ENCODE measurements at regions not wholly inside any gene's neighbourhood (a gene's known extent, or its start where the extent isn't known, plus 50 kb on each side); places are given as distances from the start of the nearest gene placed in this dataset.

DNA sequence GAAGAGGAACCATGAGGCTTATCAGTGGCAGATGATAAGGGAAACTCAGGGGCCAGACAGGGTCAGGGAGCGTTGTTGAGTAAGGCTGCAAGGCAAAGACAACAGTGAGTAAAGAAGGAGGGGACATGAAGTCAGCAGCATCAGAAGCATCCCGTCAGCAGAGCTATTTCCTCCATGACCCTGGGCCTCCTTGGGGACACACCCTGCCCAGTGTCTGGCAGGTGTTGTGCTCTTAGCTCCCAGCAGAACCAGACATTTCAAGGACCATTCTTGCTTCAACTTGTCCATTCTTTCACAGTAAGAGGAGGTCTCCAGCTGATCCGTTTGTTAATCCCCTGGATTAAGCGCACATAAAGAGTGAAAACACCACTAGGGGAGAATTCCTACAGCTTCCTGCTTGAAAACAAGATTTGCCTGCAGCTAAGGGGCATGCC, 88.7 kb upstream of the MEIS1 start:
- ATAC-seq (ENCODE audit: insufficient read depth, low read depth) = no peak
- H3K9ac ChIP-seq (ENCODE audit: low read depth, low read length) = no peak overlapping the region
- no peak for TF ChIP-seq EZH2 (IDR thresholded peaks at IDR 0.05; ENCODE audit: borderline replicate concordance, low read depth, low read length, severe bottlenecking)
- no peaks in the 10 kb centered on the region for H3K9me3 ChIP-seq (ENCODE audit: insufficient read depth, low read length, severe bottlenecking)
- no peak overlapping the region for H2AFZ ChIP-seq (ENCODE audit: low read depth, low read length)
- H3K79me2 ChIP-seq (ENCODE audit: insufficient read depth, low read length) = no peaks in the 10 kb centered on the region
- DNase-seq = no peak
- H3K36me3 ChIP-seq (ENCODE audit: insufficient read depth, low read length) = no peaks in the 10 kb centered on the region
- no peaks in the 10 kb centered on the region for H4K20me1 ChIP-seq (ENCODE audit: insufficient read depth, low read length)
- H3K4me1 ChIP-seq (ENCODE audit: insufficient read depth, low read length) = no peaks in the 10 kb centered on the region
- H3K4me3 ChIP-seq (ENCODE audit: low read depth in 1 of 2, low read length in 2 of 2) = no peak overlapping the region
- no peak overlapping the region for H3K4me2 ChIP-seq (ENCODE audit: insufficient read depth, low read length)
- no peak overlapping the region for H3K27ac ChIP-seq (ENCODE audit: low read length)
- H3K27me3 ChIP-seq (ENCODE audit: insufficient read depth, low read length, poor library complexity) = no peaks in the 10 kb centered on the region

DNA sequence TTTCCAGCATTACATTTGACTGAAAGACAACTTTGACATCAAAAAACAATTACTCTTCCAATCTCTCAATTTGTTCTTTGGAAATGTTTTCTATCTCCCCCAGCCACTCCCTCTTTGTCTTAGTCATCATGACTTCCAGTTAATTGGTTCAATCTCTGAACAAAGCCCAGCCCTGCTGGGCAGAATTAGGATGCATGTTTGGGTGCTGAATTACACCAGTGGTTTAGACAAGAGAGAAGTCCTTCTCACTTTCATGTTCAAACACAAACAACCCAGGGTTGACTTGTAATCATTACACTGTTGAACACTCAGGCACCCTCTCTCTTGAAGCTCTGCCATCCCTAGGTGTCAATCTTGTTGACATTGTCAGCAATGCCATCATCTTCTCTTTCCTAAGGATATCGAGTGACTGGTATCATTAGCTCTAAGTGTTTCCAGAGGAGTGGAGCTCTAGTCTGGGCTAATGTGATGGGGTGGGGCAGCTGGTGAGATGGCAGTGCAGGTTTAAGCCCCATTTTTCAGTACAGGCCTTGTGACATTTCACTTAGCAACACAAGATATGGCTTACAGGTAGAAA, 90.8 kb upstream of the MEIS1 start:
- H2AFZ ChIP-seq (ENCODE audit: low read depth, low read length) = no peak overlapping the region
- ATAC-seq (ENCODE audit: insufficient read depth, low read depth) = no peak
- H3K9me3 ChIP-seq (ENCODE audit: insufficient read depth, low read length, severe bottlenecking) = no peaks in the 10 kb centered on the region
- no peak for DNase-seq
- H3K36me3 ChIP-seq (ENCODE audit: insufficient read depth, low read length) = no peaks in the 10 kb centered on the region
- H3K9ac ChIP-seq (ENCODE audit: low read depth, low read length) = no peak overlapping the region
- H3K4me2 ChIP-seq (ENCODE audit: insufficient read depth, low read length) = no peak overlapping the region
- no peaks in the 10 kb centered on the region for H4K20me1 ChIP-seq (ENCODE audit: insufficient read depth, low read length)
- H3K4me1 ChIP-seq (ENCODE audit: insufficient read depth, low read length) = no peaks in the 10 kb centered on the region
- no peak for TF ChIP-seq EZH2 (IDR thresholded peaks at IDR 0.05; ENCODE audit: borderline replicate concordance, low read depth, low read length, severe bottlenecking)
- TF ChIP-seq, protein P1, sequence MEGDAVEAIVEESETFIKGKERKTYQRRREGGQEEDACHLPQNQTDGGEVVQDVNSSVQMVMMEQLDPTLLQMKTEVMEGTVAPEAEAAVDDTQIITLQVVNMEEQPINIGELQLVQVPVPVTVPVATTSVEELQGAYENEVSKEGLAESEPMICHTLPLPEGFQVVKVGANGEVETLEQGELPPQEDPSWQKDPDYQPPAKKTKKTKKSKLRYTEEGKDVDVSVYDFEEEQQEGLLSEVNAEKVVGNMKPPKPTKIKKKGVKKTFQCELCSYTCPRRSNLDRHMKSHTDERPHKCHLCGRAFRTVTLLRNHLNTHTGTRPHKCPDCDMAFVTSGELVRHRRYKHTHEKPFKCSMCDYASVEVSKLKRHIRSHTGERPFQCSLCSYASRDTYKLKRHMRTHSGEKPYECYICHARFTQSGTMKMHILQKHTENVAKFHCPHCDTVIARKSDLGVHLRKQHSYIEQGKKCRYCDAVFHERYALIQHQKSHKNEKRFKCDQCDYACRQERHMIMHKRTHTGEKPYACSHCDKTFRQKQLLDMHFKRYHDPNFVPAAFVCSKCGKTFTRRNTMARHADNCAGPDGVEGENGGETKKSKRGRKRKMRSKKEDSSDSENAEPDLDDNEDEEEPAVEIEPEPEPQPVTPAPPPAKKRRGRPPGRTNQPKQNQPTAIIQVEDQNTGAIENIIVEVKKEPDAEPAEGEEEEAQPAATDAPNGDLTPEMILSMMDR (IDR thresholded peaks at IDR 0.05; ENCODE audit: borderline replicate concordance, extremely low read depth, low read length, poor library complexity, severe bottlenecking) = no peak
- H3K27ac ChIP-seq (ENCODE audit: low read length) = no peak overlapping the region
- no peaks in the 10 kb centered on the region for H3K79me2 ChIP-seq (ENCODE audit: insufficient read depth, low read length)
- no peaks in the 10 kb centered on the region for H3K27me3 ChIP-seq (ENCODE audit: insufficient read depth, low read length, poor library complexity)
- H3K4me3 ChIP-seq (ENCODE audit: low read depth in 1 of 2, low read length in 2 of 2) = no peak overlapping the region

DNA sequence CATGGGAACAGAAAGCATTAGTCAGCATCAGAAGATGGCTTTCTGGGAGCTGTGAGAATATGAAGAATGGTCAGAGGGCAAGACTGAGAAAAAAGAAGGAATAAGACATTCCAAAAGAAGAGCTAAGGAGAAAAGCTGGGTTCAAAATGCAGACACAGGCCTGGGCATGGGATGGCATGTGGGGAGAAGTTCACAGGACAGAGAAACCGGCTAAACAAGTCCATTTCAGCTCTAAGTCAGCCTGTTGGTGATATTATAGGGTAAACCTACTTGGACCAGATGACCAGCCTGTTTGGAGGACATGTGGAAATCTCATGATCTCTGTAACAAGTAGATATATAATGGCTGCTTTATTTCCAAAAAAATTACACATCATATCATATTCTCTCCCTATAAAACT, 91.7 kb upstream of the MEIS1 start:
- H3K36me3 ChIP-seq (ENCODE audit: insufficient read depth, low read length) = no peaks in the 10 kb centered on the region
- DNase-seq (no peak), ATAC-seq (ENCODE audit: insufficient read depth, low read depth) (no peak)

DNA sequence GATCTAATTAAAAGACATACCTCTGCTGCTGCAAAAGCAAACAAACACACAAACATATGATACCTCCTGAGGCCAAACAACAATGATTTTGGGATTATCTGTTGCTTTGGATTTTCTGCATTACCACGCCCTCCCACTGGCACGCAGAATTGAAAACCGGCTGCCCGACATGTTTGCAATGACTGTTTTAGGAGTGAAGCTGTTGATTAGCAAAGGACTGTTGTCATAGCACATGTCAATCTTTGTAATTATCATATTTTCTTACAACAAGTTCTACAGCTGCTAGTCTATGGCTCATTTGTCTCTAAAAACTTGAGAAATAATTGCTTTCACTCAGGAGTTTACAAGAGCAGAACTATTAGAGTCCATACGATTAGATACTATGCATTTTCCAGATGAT, 94.4 kb upstream of the MEIS1 start:
- Histone ChIP-seq H3K4me3 (ENCODE audit: low read depth in 1 of 2, low read length in 2 of 2) (no peak overlapping the region), H3K9me3 (ENCODE audit: insufficient read depth, low read length, severe bottlenecking) (no peaks in the 10 kb centered on the region), H3K4me1 (ENCODE audit: insufficient read depth, low read length) (peaks cover 4% of the 10 kb centered on the region), H3K79me2 (ENCODE audit: insufficient read depth, low read length) (no peaks in the 10 kb centered on the region), H3K36me3 (ENCODE audit: insufficient read depth, low read length) (no peaks in the 10 kb centered on the region), H4K20me1 (ENCODE audit: insufficient read depth, low read length) (no peaks in the 10 kb centered on the region), H3K27me3 (ENCODE audit: insufficient read depth, low read length, poor library complexity) (no peaks in the 10 kb centered on the region), H3K9ac (ENCODE audit: low read depth, low read length) (no peak overlapping the region), H3K27ac (ENCODE audit: low read length) (no peak overlapping the region), H3K4me2 (ENCODE audit: insufficient read depth, low read length) (no peak overlapping the region), H2AFZ (ENCODE audit: low read depth, low read length) (no peak overlapping the region)
- TF ChIP-seq, protein P1 (IDR thresholded peaks at IDR 0.05; ENCODE audit: borderline replicate concordance, extremely low read depth, low read length, poor library complexity, severe bottlenecking) = no peak
- no peak for TF ChIP-seq EZH2 (IDR thresholded peaks at IDR 0.05; ENCODE audit: borderline replicate concordance, low read depth, low read length, severe bottlenecking)
- ATAC-seq (ENCODE audit: insufficient read depth, low read depth) (no peak), DNase-seq (no peak)

More for the DNA sequence above, 91.7 kb upstream of the MEIS1 start:
- H3K9ac ChIP-seq (ENCODE audit: low read depth, low read length) = no peak overlapping the region
- H2AFZ ChIP-seq (ENCODE audit: low read depth, low read length) = no peak overlapping the region
- H3K4me2 ChIP-seq (ENCODE audit: insufficient read depth, low read length) = no peak overlapping the region
- H3K4me3 ChIP-seq (ENCODE audit: low read depth in 1 of 2, low read length in 2 of 2) = no peak overlapping the region
- no peaks in the 10 kb centered on the region for H3K27me3 ChIP-seq (ENCODE audit: insufficient read depth, low read length, poor library complexity)
- H3K27ac ChIP-seq (ENCODE audit: low read length) = no peak overlapping the region
- H3K79me2 ChIP-seq (ENCODE audit: insufficient read depth, low read length) = no peaks in the 10 kb centered on the region
- no peaks in the 10 kb centered on the region for H3K9me3 ChIP-seq (ENCODE audit: insufficient read depth, low read length, severe bottlenecking)
- H4K20me1 ChIP-seq (ENCODE audit: insufficient read depth, low read length) = no peaks in the 10 kb centered on the region
- H3K4me1 ChIP-seq (ENCODE audit: insufficient read depth, low read length) = no peaks in the 10 kb centered on the region
- TF ChIP-seq, protein P1 (IDR thresholded peaks at IDR 0.05; ENCODE audit: borderline replicate concordance, extremely low read depth, low read length, poor library complexity, severe bottlenecking) = no peak
- no peak for TF ChIP-seq EZH2 (IDR thresholded peaks at IDR 0.05; ENCODE audit: borderline replicate concordance, low read depth, low read length, severe bottlenecking)
